HepG2 (cell line): ENCODE measurements at regions not wholly inside any gene's neighbourhood (a gene's known extent, or its start where the extent isn't known, plus 50 kb on each side); places are given as distances from the start of the nearest gene placed in this dataset.

Experiments
- ATAC-seq: fragments of 200-7000 bp; cut with Tn5 transposase; 3 replicates; pipeline ENCODE4 v1.9.1; 2020; ENCODE audit warnings: mild to moderate bottlenecking, moderate library complexity
- BruUV-seq: library from RNA; stranded (reverse); fragments of 400-500 nt; replicated peaks from 2 replicates; lab custom pipeline; 2021; lab: Mats Ljungman, UMichigan
- CTCF ChIA-PET: fragments of 300-600 bp; formaldehyde crosslinking; extraction: SDS; loops from one replicate; lab custom pipeline; 2021; ENCODE audit warnings: low total read pairs, inconsistent platforms, low intra/inter-chr PET ratio; lab: Yijun Ruan, JAX
- POLR2A ChIA-PET: fragments of 350-600 bp; sonication (Branson Sonifier 250); formaldehyde crosslinking; loops from one replicate; lab custom pipeline; 2020; ENCODE audit warnings: antibody characterized with exemption, inconsistent platforms; lab: Yijun Ruan, JAX
- DNase-seq: peaks from one replicate; pipeline ENCODE4 v3.0.0-alpha.2; 2015; ENCODE audit warnings: low spot score
- FAIRE-seq: peaks from 3 replicates; lab custom pipeline; 2011; peaks lifted over from hg19 to GRCh38; lab: Jason Lieb, UNC
- H2AFZ ChIP-seq: one replicate; pipeline ENCODE4 v1.6.1; 2011; ENCODE audit warnings: low read length, inconsistent platforms
- H3K27ac ChIP-seq: fragments of 300-600 bp; 3 replicates; pipeline ENCODE4 v1.8.0; 2011; ENCODE audit warnings: mixed run types, mild to moderate bottlenecking, mixed read lengths, low read length, inconsistent platforms; ENCODE audit not compliant: insufficient read depth; ENCODE audit errors: extremely low read length
- H3K27me3 ChIP-seq, 2 experiments: fragments of 200-600 bp in 1 of 2; 2 replicates in 1 of 2; 3 replicates in 1 of 2; pipeline versions ENCODE4 v1.6.0 to v1.8.0; 2011; ENCODE audit warnings: low read length in 2 of 2, mild to moderate bottlenecking in 2 of 2, moderate library complexity in 2 of 2, inconsistent platforms in 1 of 2; ENCODE audit not compliant: insufficient read depth in 2 of 2, control insufficient read depth in 1 of 2
- H3K36me3 ChIP-seq, 2 experiments: fragments of 200-600 bp in 1 of 2; replicated peaks in 1 of 2; 2 replicates in 1 of 2; 3 replicates in 1 of 2; pipeline versions ENCODE4 v1.5.1 to v1.8.0; 2011; ENCODE audit warnings: low read length in 2 of 2, inconsistent platforms in 1 of 2; ENCODE audit not compliant: insufficient read depth in 2 of 2, control insufficient read depth in 1 of 2
- H3K4me1 ChIP-seq: 2 replicates; pipeline ENCODE4 v1.5.1; 2012; ENCODE audit warnings: low read length, inconsistent platforms; ENCODE audit not compliant: insufficient read depth
- H3K4me2 ChIP-seq: 2 replicates; pipeline ENCODE4 v1.6.0; 2011; ENCODE audit warnings: low read depth, low read length, inconsistent platforms
- H3K4me3 ChIP-seq, 3 experiments: fragments of 200-600 bp in 1 of 3; sonication (generic), shearing (Covaris generic) in 1 of 3; replicated peaks in 1 of 3; 2 replicates each; pipeline ENCODE4 v1.5.1; 2011 to 2016; ENCODE audit warnings: low read length in 3 of 3, inconsistent platforms in 2 of 3, low read depth in 2 of 3, mild to moderate bottlenecking in 2 of 3, control low read depth in 1 of 3, mixed read lengths in 1 of 3; ENCODE audit not compliant: insufficient read depth in 1 of 3
- H3K79me2 ChIP-seq: one replicate; pipeline ENCODE4 v1.6.1; 2011; ENCODE audit warnings: low read length, inconsistent platforms; ENCODE audit not compliant: insufficient read depth
- H3K9ac ChIP-seq: 2 replicates; pipeline ENCODE4 v1.6.0; 2011; ENCODE audit warnings: mild to moderate bottlenecking, low read depth, low read length, inconsistent platforms; ENCODE audit not compliant: insufficient read depth
- H3K9me3 ChIP-seq: 2 replicates; pipeline ENCODE4 v1.5.1; 2012; ENCODE audit warnings: mild to moderate bottlenecking, low read length
- H4K20me1 ChIP-seq: 2 replicates; pipeline ENCODE4 v1.6.0; 2011; ENCODE audit warnings: inconsistent platforms, mild to moderate bottlenecking, low read length, moderate library complexity; ENCODE audit not compliant: insufficient read depth
- FOSL2 ChIP-seq: sonication (generic); formaldehyde crosslinking; IDR thresholded peaks from 2 replicates; pipeline ENCODE4 v1.4.0; 2020; ENCODE audit warnings: missing genetic modification reagents
- FOXC1 ChIP-seq: sonication (generic); formaldehyde crosslinking; IDR thresholded peaks from 2 replicates; pipeline ENCODE4 v1.8.0; 2022; ENCODE audit warnings: mild to moderate bottlenecking, missing genetic modification reagents, borderline replicate concordance
- ZNF549 ChIP-seq: sonication (generic); formaldehyde crosslinking; IDR thresholded peaks from 2 replicates; pipeline ENCODE4 v1.5.0; 2020; ENCODE audit warnings: missing genetic modification reagents
- ZNF841 ChIP-seq: sonication (generic); formaldehyde crosslinking; IDR thresholded peaks from 2 replicates; pipeline ENCODE4 v1.8.1; 2023; ENCODE audit warnings: missing genetic modification reagents, borderline replicate concordance
- WGBS: methylation state at CpG from one replicate; pipeline ENCODE4 v1.1.6; 2017; ENCODE audit warnings: low lambda C conversion rate; 5-methylcytosine and 5-hydroxymethylcytosine counted together
- in situ Hi-C: cut with HindIII; loops from 2 replicates; pipeline ENCODE4 v1.10.0; 2017; ENCODE audit warnings: low pct_unique_long_range_greater_than_20kb; ENCODE audit not compliant: extremely low pct_ligation_motif_present
- intact Hi-C: fragments of 100-400 bp; cut with micrococcal nuclease; formaldehyde crosslinking; loops from one replicate; pipeline ENCODE4 v1.10.0; 2022; ENCODE audit not compliant: unreplicated experiment
- TF ChIP-seq, protein P1 (sequence below): sonication (generic); formaldehyde crosslinking; IDR thresholded peaks from 2 replicates; pipeline ENCODE4 v1.5.0; 2020; ENCODE audit warnings: missing genetic modification reagents
- TF ChIP-seq, protein P2 (sequence below): IDR thresholded peaks from 2 replicates; pipeline ENCODE4 v1.6.1; 2016
- TF ChIP-seq, protein P3 (sequence below): sonication (generic); formaldehyde crosslinking; IDR thresholded peaks from one replicate; pipeline ENCODE4 v1.5.1; 2020; ENCODE audit warnings: mild to moderate bottlenecking, missing genetic modification reagents; ENCODE audit errors: not compliant biosample characterization

DNA sequence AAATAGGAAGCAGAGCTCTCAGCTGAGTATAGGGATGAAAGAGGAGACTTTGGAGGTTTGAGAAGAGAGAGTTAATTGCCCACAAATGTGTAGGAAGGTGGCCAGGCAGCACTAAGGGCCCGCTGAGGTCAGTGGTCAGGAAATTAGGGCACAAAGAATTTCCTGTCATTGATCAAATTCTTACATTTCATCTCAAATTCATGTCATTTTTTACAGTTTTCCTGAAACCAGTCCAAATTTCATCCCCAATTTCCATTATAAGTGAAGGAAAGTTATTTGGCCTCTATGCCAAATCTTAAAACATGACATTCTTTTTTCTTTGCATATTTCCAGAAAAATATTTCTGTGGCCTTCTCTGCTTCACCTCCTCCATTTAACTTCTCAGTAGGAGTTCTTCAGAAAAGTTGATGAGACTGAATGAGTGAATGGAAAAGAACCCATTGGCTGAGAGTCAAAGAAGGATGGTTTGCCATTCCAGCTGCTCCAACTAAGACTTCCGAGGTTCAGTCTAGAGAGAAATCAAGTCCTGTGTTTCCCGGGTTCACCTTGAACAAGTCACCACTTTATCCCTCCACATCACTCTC lies 68.7 kb upstream of the SPRY1 start:
- TF ChIP-seq FOSL2 (CRISPR knock-in tag) (no peak), FOXC1 (CRISPR knock-in tag) (no peak), ZNF549 (CRISPR knock-in tag) (no peak), ZNF841 (CRISPR knock-in tag) (no peak)
- TF ChIP-seq, protein P1, sequence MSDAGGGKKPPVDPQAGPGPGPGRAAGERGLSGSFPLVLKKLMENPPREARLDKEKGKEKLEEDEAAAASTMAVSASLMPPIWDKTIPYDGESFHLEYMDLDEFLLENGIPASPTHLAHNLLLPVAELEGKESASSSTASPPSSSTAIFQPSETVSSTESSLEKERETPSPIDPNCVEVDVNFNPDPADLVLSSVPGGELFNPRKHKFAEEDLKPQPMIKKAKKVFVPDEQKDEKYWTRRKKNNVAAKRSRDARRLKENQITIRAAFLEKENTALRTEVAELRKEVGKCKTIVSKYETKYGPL (CRISPR knock-in tag) = no peak
- TF ChIP-seq, protein P2, sequence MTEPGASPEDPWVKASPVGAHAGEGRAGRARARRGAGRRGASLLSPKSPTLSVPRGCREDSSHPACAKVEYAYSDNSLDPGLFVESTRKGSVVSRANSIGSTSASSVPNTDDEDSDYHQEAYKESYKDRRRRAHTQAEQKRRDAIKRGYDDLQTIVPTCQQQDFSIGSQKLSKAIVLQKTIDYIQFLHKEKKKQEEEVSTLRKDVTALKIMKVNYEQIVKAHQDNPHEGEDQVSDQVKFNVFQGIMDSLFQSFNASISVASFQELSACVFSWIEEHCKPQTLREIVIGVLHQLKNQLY = no peak
- TF ChIP-seq, protein P3, sequence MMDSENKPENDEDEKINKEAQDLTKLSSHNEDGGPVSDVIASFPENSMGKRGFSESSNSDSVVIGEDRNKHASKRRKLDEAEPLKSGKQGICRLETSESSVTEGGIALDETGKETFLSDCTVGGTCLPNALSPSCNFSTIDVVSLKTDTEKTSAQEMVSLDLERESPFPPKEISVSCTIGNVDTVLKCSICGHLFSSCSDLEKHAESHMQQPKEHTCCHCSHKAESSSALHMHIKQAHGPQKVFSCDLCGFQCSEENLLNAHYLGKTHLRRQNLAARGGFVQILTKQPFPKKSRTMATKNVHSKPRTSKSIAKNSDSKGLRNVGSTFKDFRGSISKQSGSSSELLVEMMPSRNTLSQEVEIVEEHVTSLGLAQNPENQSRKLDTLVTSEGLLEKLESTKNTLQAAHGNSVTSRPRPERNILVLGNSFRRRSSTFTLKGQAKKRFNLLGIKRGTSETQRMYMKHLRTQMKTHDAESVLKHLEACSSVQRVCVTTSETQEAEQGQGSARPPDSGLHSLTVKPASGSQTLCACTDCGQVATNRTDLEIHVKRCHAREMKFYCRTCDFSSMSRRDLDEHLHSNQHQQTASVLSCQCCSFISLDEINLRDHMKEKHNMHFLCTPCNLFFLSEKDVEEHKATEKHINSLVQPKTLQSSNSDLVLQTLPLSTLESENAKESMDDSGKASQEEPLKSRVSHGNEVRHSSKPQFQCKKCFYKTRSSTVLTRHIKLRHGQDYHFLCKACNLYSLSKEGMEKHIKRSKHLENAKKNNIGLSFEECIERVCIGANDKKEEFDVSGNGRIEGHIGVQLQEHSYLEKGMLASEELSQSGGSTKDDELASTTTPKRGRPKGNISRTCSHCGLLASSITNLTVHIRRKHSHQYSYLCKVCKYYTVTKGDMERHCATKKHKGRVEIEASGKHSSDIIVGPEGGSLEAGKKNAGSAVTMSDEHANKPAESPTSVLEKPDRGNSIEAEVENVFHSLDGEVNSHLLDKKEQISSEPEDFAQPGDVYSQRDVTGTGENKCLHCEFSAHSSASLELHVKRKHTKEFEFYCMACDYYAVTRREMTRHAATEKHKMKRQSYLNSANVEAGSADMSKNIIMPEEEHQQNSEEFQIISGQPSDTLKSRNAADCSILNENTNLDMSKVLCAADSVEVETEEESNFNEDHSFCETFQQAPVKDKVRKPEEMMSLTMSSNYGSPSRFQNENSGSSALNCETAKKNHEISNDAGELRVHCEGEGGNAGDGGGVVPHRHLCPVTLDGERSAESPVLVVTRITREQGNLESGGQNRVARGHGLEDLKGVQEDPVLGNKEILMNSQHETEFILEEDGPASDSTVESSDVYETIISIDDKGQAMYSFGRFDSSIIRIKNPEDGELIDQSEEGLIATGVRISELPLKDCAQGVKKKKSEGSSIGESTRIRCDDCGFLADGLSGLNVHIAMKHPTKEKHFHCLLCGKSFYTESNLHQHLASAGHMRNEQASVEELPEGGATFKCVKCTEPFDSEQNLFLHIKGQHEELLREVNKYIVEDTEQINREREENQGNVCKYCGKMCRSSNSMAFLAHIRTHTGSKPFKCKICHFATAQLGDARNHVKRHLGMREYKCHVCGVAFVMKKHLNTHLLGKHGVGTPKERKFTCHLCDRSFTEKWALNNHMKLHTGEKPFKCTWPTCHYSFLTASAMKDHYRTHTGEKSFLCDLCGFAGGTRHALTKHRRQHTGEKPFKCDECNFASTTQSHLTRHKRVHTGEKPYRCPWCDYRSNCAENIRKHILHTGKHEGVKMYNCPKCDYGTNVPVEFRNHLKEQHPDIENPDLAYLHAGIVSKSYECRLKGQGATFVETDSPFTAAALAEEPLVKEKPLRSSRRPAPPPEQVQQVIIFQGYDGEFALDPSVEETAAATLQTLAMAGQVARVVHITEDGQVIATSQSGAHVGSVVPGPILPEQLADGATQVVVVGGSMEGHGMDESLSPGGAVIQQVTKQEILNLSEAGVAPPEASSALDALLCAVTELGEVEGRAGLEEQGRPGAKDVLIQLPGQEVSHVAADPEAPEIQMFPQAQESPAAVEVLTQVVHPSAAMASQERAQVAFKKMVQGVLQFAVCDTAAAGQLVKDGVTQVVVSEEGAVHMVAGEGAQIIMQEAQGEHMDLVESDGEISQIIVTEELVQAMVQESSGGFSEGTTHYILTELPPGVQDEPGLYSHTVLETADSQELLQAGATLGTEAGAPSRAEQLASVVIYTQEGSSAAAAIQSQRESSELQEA (CRISPR knock-in tag) = no peak
- no peak overlapping the region for H2AFZ ChIP-seq
- H3K27ac ChIP-seq = no peak overlapping the region
- no peak overlapping the region for H3K9ac ChIP-seq
- intact Hi-C loops (no loop called here), in situ Hi-C loops (no loop called here)
- no peak for FAIRE-seq
- no peaks in the 10 kb centered on the region for H3K79me2 ChIP-seq
- 34% methylated on average over 3 of the region's 3 CpGs for WGBS
- no peaks in the 10 kb centered on the region for H3K4me1 ChIP-seq
- H3K27me3 ChIP-seq = no peaks in the 10 kb centered on the region
- POLR2A ChIA-PET = no interaction called here
- ATAC-seq = no peak
- H3K36me3 ChIP-seq = no peaks in the 10 kb centered on the region
- no peak for DNase-seq
- no peaks in the 10 kb centered on the region for H4K20me1 ChIP-seq
- no peak overlapping the region for H3K4me2 ChIP-seq
- no peaks in the 10 kb centered on the region for H3K9me3 ChIP-seq
- no TSS peak for BruUV-seq
- CTCF ChIA-PET = no interaction called here
- H3K4me3 ChIP-seq = no peak overlapping the region
